Prostate gland (tissue), 2 donors: ENCODE measurements at regions not wholly inside any gene's neighbourhood (a gene's known extent, or its start where the extent isn't known, plus 50 kb on each side); places are given as distances from the start of the nearest gene placed in this dataset.

Source experiments
- POLR2AphosphoS5 ChIP-seq: sonication (generic); formaldehyde crosslinking; IDR thresholded peaks from one replicate; pipeline ENCODE4 v1.6.1; 2017; ENCODE audit warnings: antibody characterized with exemption
- TF ChIP-seq, protein P1 (sequence below), 4 experiments: fragments of 200-600 bp in 2 of 4; fragments of 450-650 bp in 2 of 4; sonication (generic) in 2 of 4; IDR thresholded peaks; 1 replicate in 3 of 4; 2 replicates in 1 of 4; pipeline ENCODE4 v1.5.1; 2016 to 2019; ENCODE audit warnings: antibody characterized with exemption in 4 of 4, mild to moderate bottlenecking in 2 of 4, moderate library complexity in 2 of 4

DNA sequence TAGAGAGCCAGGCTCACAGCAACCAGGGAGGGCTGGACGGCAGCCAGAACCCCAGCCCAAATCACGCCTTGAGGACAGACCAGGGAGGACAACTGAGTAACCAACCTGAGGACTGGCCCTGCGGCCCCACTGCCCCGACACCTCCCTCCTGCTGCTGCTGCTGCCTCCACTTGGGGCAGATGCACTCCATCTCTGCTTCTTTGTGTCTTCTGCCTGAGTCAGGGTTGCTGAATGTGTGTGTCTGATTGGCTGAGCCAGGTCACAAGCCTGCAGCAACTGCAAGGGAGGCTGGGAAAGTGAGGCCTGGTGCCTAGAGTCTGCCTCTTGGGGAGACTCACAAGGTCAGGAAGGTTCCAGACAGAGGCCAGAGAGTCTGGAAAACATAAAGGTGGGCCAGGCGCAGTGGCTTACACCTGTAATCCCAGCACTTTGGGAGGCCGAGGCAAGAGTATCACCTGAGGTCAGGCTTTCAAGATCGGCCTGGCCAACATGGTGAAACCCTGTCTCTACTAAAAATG is 83.4 kb downstream of the ZFP36L2 start:
- TF ChIP-seq, protein P1, sequence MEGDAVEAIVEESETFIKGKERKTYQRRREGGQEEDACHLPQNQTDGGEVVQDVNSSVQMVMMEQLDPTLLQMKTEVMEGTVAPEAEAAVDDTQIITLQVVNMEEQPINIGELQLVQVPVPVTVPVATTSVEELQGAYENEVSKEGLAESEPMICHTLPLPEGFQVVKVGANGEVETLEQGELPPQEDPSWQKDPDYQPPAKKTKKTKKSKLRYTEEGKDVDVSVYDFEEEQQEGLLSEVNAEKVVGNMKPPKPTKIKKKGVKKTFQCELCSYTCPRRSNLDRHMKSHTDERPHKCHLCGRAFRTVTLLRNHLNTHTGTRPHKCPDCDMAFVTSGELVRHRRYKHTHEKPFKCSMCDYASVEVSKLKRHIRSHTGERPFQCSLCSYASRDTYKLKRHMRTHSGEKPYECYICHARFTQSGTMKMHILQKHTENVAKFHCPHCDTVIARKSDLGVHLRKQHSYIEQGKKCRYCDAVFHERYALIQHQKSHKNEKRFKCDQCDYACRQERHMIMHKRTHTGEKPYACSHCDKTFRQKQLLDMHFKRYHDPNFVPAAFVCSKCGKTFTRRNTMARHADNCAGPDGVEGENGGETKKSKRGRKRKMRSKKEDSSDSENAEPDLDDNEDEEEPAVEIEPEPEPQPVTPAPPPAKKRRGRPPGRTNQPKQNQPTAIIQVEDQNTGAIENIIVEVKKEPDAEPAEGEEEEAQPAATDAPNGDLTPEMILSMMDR (IDR thresholded peaks at IDR 0.05) = no peak
- TF ChIP-seq POLR2AphosphoS5 = no peak
